IMR-90 (cell line): ENCODE measurements at regions not wholly inside any gene's neighbourhood (a gene's known extent, or its start where the extent isn't known, plus 50 kb on each side); places are given as distances from the start of the nearest gene placed in this dataset.

Source experiments
- CEBPB ChIP-seq: IDR thresholded peaks from 2 replicates; pipeline ENCODE4 v1.6.1; 2012; ENCODE audit warnings: low read depth, low read length, improper control_type of control experiment
- CTCF ChIP-seq: conservative IDR thresholded peaks from 2 replicates; pipeline ENCODE4 v1.5.1; 2012; ENCODE audit warnings: mild to moderate bottlenecking, low read depth, low read length, improper control_type of control experiment
- MAZ ChIP-seq: IDR thresholded peaks from 2 replicates; pipeline ENCODE4 v1.6.1; 2012; ENCODE audit warnings: low read depth, mild to moderate bottlenecking, low read length, improper control_type of control experiment, moderate library complexity, borderline replicate concordance
- MXI1 ChIP-seq: IDR thresholded peaks from 2 replicates; pipeline ENCODE4 v1.6.1; 2012; ENCODE audit warnings: low read depth, mild to moderate bottlenecking, low read length, moderate library complexity, borderline replicate concordance
- NFE2L2 ChIP-seq: fragments of 150-350 bp; IDR thresholded peaks from 2 replicates; pipeline ENCODE4 v1.6.1; 2016; ENCODE audit warnings: low read depth, mild to moderate bottlenecking, low read length
- POLR2A ChIP-seq: IDR thresholded peaks from 2 replicates; pipeline ENCODE4 v1.6.1; 2012; ENCODE audit warnings: mild to moderate bottlenecking, low read depth, low read length
- RAD21 ChIP-seq: IDR thresholded peaks from 2 replicates; pipeline ENCODE4 v1.6.1; 2012; ENCODE audit warnings: low read length, improper control_type of control experiment
- RFX5 ChIP-seq: IDR thresholded peaks from 2 replicates; pipeline ENCODE4 v1.8.0; 2012; ENCODE audit warnings: low read depth, mild to moderate bottlenecking, low read length, moderate library complexity
- SMC3 ChIP-seq: fragments of 150-350 bp; IDR thresholded peaks from 2 replicates; pipeline ENCODE4 v1.6.1; 2016; ENCODE audit warnings: low read depth, mild to moderate bottlenecking, antibody characterized with exemption, low read length, moderate library complexity
- USF2 ChIP-seq: fragments of 150-350 bp; IDR thresholded peaks from 2 replicates; pipeline ENCODE4 v1.6.1; 2017; ENCODE audit warnings: mild to moderate bottlenecking, antibody characterized with exemption, low read length, low read depth

- TF ChIP-seq POLR2A (no peak), CEBPB (no peak), SMC3 (no peak), CTCF (no peak), MAZ (no peak), RAD21 (no peak), NFE2L2 (no peak), USF2 (no peak), RFX5 (no peak), MXI1 (no peak)
These were observed 81.7 kb upstream of the ABCC4 start for GRCh38 chr13:95382916-95383315.
